H9 (cell line): ENCODE measurements at regions not wholly inside any gene's neighbourhood (a gene's known extent, or its start where the extent isn't known, plus 50 kb on each side); places are given as distances from the start of the nearest gene placed in this dataset.
"Not testable (repeated sequence)": the region's sequence is repeated elsewhere in the genome, so short reads cannot be mapped to it uniquely, and the experiment has no call there.

Experiments
- DNase-seq: peaks from one replicate; pipeline ENCODE4 v3.0.0-alpha.2; 2017
- H2AFZ ChIP-seq: one replicate; pipeline ENCODE4 v1.6.1; 2013; ENCODE audit warnings: mild to moderate bottlenecking, low read length, control low read depth, moderate library complexity
- H2AK5ac ChIP-seq: 2 replicates; pipeline ENCODE4 v1.6.1; 2013; ENCODE audit warnings: low read length, control low read depth, mixed read lengths; ENCODE audit not compliant: insufficient read length
- H2BK120ac ChIP-seq: one replicate; pipeline ENCODE4 v1.6.1; 2013; ENCODE audit warnings: low read depth, mild to moderate bottlenecking, low read length, control low read depth, inconsistent platforms; ENCODE audit not compliant: poor library complexity, severe bottlenecking
- H2BK12ac ChIP-seq: 2 replicates; pipeline ENCODE4 v1.6.1; 2013; ENCODE audit warnings: low read length, control low read depth, mixed read lengths, low read depth; ENCODE audit not compliant: insufficient read length
- H2BK15ac ChIP-seq: 2 replicates; pipeline ENCODE4 v1.6.1; 2013; ENCODE audit warnings: low read depth, low read length, control low read depth
- H2BK20ac ChIP-seq: one replicate; pipeline ENCODE4 v1.6.1; 2013; ENCODE audit warnings: low read depth, mild to moderate bottlenecking, low read length, control low read depth, inconsistent platforms; ENCODE audit not compliant: poor library complexity, severe bottlenecking
- H2BK5ac ChIP-seq: 2 replicates; pipeline ENCODE4 v1.6.1; 2013; ENCODE audit warnings: low read length, control low read depth, mixed read lengths; ENCODE audit not compliant: insufficient read length
- H3K14ac ChIP-seq: 2 replicates; pipeline ENCODE4 v1.6.1; 2013; ENCODE audit warnings: low read length, control low read depth; ENCODE audit not compliant: insufficient read depth
- H3K18ac ChIP-seq: 2 replicates; pipeline ENCODE4 v1.6.1; 2013; ENCODE audit warnings: low read depth, mild to moderate bottlenecking, mixed read lengths, low read length, control low read depth; ENCODE audit not compliant: insufficient read length
- H3K23ac ChIP-seq: 2 replicates; pipeline ENCODE4 v1.6.1; 2013; ENCODE audit warnings: low read length, control low read depth, mixed read lengths, low read depth; ENCODE audit not compliant: insufficient read length
- H3K23me2 ChIP-seq: 2 replicates; pipeline ENCODE4 v1.6.1; 2013; ENCODE audit warnings: low read depth, mild to moderate bottlenecking, mixed read lengths, low read length, control low read depth; ENCODE audit not compliant: insufficient read length, poor library complexity, severe bottlenecking
- H3K27ac ChIP-seq: 2 replicates; pipeline ENCODE4 v1.5.1; 2013; ENCODE audit warnings: low read length, control low read depth, mixed read lengths, low read depth; ENCODE audit not compliant: insufficient read length
- H3K27me3 ChIP-seq: 2 replicates; pipeline ENCODE4 v1.6.1; 2013; ENCODE audit warnings: low read length, control low read depth, inconsistent platforms; ENCODE audit not compliant: insufficient read depth
- H3K4ac ChIP-seq: 2 replicates; pipeline ENCODE4 v1.6.1; 2013; ENCODE audit warnings: low read depth, mild to moderate bottlenecking, control low read depth, inconsistent platforms, low read length, moderate library complexity
- H3K4me1 ChIP-seq: 2 replicates; pipeline ENCODE4 v1.6.1; 2013; ENCODE audit warnings: low read length, control low read depth, inconsistent platforms; ENCODE audit not compliant: insufficient read depth
- H3K4me2 ChIP-seq: 2 replicates; pipeline ENCODE4 v1.6.1; 2013; ENCODE audit warnings: low read length, control low read depth, mixed read lengths; ENCODE audit not compliant: insufficient read length, insufficient read depth
- H3K56ac ChIP-seq: 2 replicates; pipeline ENCODE4 v1.6.1; 2013; ENCODE audit warnings: low read depth, mild to moderate bottlenecking, mixed read lengths, low read length, control low read depth; ENCODE audit not compliant: insufficient read length
- H3K79me1 ChIP-seq: 2 replicates; pipeline ENCODE4 v1.6.1; 2013; ENCODE audit warnings: low read depth, mild to moderate bottlenecking, moderate library complexity, low read length, control low read depth, inconsistent platforms; ENCODE audit not compliant: insufficient read depth, poor library complexity, severe bottlenecking
- H3K79me2 ChIP-seq: 2 replicates; pipeline ENCODE4 v1.6.1; 2013; ENCODE audit warnings: low read length, control low read depth, inconsistent platforms; ENCODE audit not compliant: insufficient read depth
- H3K9ac ChIP-seq: 2 replicates; pipeline ENCODE4 v1.6.1; 2013; ENCODE audit warnings: low read length, control low read depth, mixed read lengths; ENCODE audit not compliant: insufficient read length; ENCODE audit errors: extremely low read depth
- H3K9me3 ChIP-seq: one replicate; pipeline ENCODE4 v1.6.1; 2013; ENCODE audit warnings: low read depth, low read length, inconsistent platforms; ENCODE audit not compliant: control insufficient read depth
- H3T11ph ChIP-seq: one replicate; pipeline ENCODE4 v1.6.1; 2013; ENCODE audit warnings: mild to moderate bottlenecking, low read length, control low read depth, inconsistent platforms
- H4K20me1 ChIP-seq: one replicate; pipeline ENCODE4 v1.6.1; 2013; ENCODE audit not compliant: control insufficient read depth, insufficient read length, insufficient read depth
- H4K5ac ChIP-seq: 2 replicates; pipeline ENCODE4 v1.6.1; 2013; ENCODE audit warnings: low read depth, mild to moderate bottlenecking, mixed read lengths, low read length, control low read depth; ENCODE audit not compliant: insufficient read length
- H4K8ac ChIP-seq: replicated peaks from 2 replicates; pipeline ENCODE4 v1.6.1; 2013; ENCODE audit warnings: low read length, control low read depth, mixed read lengths, low read depth; ENCODE audit not compliant: insufficient read length
- H4K91ac ChIP-seq: 2 replicates; pipeline ENCODE4 v1.6.1; 2013; ENCODE audit warnings: low read depth, mild to moderate bottlenecking, moderate library complexity, mixed read lengths, low read length, control low read depth; ENCODE audit not compliant: insufficient read length
- H3K27ac Mint-ChIP-seq, 3 experiments: 2 replicates in 2 of 3; 3 replicates in 1 of 3; pipeline ENCODE4 v1.8.0; 2020 to 2021; ENCODE audit warnings: mixed read lengths in 3 of 3, mild to moderate bottlenecking in 1 of 3, moderate library complexity in 1 of 3
- H3K27me3 Mint-ChIP-seq: 2 replicates; pipeline ENCODE4 v1.8.0; 2021; ENCODE audit warnings: low read depth, mild to moderate bottlenecking, moderate library complexity, mixed read lengths
- H3K36me3 Mint-ChIP-seq, 3 experiments: 2 replicates in 2 of 3; 3 replicates in 1 of 3; pipeline ENCODE4 v1.8.0; 2020 to 2021; ENCODE audit warnings: low read depth in 3 of 3, mixed read lengths in 3 of 3; ENCODE audit not compliant: insufficient read depth in 1 of 3
- H3K4me1 Mint-ChIP-seq, 2 experiments: 2 replicates each; pipeline ENCODE4 v1.8.0; 2020; ENCODE audit warnings: mixed read lengths in 2 of 2
- H3K4me3 Mint-ChIP-seq, 2 experiments: 2 replicates in 1 of 2; 3 replicates in 1 of 2; pipeline ENCODE4 v1.8.0; 2020 to 2021; ENCODE audit warnings: mild to moderate bottlenecking in 2 of 2, mixed read lengths in 2 of 2, moderate library complexity in 1 of 2
- H3K9me3 Mint-ChIP-seq, 2 experiments: 2 replicates in 1 of 2; 3 replicates in 1 of 2; pipeline ENCODE4 v1.8.0; 2020; ENCODE audit warnings: mild to moderate bottlenecking in 2 of 2, mixed read lengths in 2 of 2, moderate library complexity in 1 of 2
- WGBS: extraction: QIAGEN DNeasy Blood & Tissue Kit; methylation state at CpG from one replicate; pipeline ENCODE4 v1.1.7; 2013; ENCODE audit warnings: missing lambda C conversion rate, low lambda C conversion rate, mixed read lengths; ENCODE audit not compliant: insufficient read length; ENCODE audit errors: extremely low coverage; 5-methylcytosine and 5-hydroxymethylcytosine counted together
- TF ChIP-seq, protein P1 (sequence below): fragments of 200-600 bp; sonication (generic); conservative IDR thresholded peaks from 3 replicates; pipeline ENCODE4 v1.8.0; 2021; ENCODE audit warnings: antibody characterized with exemption, mild to moderate bottlenecking

DNA sequence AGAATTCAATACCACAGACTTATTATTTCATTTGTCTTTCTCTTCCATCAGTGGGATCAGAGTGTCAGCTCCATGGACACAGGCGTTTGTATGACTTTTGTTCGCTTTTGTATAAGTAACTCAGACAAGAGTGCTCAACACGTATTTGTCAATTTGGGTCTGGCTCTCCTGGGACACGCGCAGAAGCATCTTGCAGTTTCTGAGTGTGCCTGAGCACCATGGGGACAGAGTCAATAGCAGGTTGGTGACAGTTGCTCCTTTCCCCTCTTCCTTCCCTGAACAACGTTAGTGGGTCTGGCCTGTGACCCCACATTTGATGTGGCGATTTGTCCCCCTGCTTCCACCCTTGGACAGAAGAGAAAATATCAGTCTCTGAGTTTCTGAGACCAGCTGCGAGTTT lies 120.4 kb upstream of the SDK1 start:
- no peak overlapping the region for H2BK12ac ChIP-seq
- H2BK120ac ChIP-seq = no peak overlapping the region
- H3K79me2 ChIP-seq = no peaks in the 10 kb centered on the region
- H3K23me2 ChIP-seq = no peaks in the 10 kb centered on the region
- H3K27me3 ChIP-seq = no peaks in the 10 kb centered on the region
- H4K91ac ChIP-seq = no peak overlapping the region
- Mint-ChIP-seq H3K4me1 (peaks cover 13% of the 10 kb centered on the region in 2 experiments), H3K4me3 (no peak overlapping the region), H3K36me3 (no peaks in the 10 kb centered on the region; a peak in 1 of 7 replicates), H3K27ac (no peak overlapping the region), H3K27me3 (no peaks in the 10 kb centered on the region; the same call in 1 of the 2 replicates), H3K9me3 (peaks cover 0 to 3% of the 10 kb centered on the region in 2 experiments; a peak in 1 of 5 replicates)
- H2AK5ac ChIP-seq = no peak overlapping the region
- no peak overlapping the region for H3K56ac ChIP-seq
- H3K23ac ChIP-seq = no peak overlapping the region
- H2BK15ac ChIP-seq = no peak overlapping the region
- no peak overlapping the region for H4K5ac ChIP-seq
- DNase-seq = no peak
- no peak overlapping the region for H4K8ac ChIP-seq
- no peaks in the 10 kb centered on the region for H3K9me3 ChIP-seq
- H3K9ac ChIP-seq = no peak overlapping the region
- no peak overlapping the region for H3K27ac ChIP-seq
- H3K4me1 ChIP-seq = peaks cover 2% of the 10 kb centered on the region; the same call in 1 of the 2 replicates
- no peak overlapping the region for H2BK5ac ChIP-seq
- H4K20me1 ChIP-seq = no peaks in the 10 kb centered on the region
- TF ChIP-seq, protein P1, sequence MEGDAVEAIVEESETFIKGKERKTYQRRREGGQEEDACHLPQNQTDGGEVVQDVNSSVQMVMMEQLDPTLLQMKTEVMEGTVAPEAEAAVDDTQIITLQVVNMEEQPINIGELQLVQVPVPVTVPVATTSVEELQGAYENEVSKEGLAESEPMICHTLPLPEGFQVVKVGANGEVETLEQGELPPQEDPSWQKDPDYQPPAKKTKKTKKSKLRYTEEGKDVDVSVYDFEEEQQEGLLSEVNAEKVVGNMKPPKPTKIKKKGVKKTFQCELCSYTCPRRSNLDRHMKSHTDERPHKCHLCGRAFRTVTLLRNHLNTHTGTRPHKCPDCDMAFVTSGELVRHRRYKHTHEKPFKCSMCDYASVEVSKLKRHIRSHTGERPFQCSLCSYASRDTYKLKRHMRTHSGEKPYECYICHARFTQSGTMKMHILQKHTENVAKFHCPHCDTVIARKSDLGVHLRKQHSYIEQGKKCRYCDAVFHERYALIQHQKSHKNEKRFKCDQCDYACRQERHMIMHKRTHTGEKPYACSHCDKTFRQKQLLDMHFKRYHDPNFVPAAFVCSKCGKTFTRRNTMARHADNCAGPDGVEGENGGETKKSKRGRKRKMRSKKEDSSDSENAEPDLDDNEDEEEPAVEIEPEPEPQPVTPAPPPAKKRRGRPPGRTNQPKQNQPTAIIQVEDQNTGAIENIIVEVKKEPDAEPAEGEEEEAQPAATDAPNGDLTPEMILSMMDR = no peak
- H3T11ph ChIP-seq = no peak overlapping the region
- H2AFZ ChIP-seq = no peak overlapping the region
- WGBS = no CpG with 5 or more reads among the region's 8 CpGs
- no peaks in the 10 kb centered on the region for H3K79me1 ChIP-seq
- no peak overlapping the region for H2BK20ac ChIP-seq
- no peak overlapping the region for H3K18ac ChIP-seq
- H3K4me2 ChIP-seq = no peak overlapping the region
- H3K14ac ChIP-seq = no peak overlapping the region
- H3K4ac ChIP-seq = no peak overlapping the region

DNA sequence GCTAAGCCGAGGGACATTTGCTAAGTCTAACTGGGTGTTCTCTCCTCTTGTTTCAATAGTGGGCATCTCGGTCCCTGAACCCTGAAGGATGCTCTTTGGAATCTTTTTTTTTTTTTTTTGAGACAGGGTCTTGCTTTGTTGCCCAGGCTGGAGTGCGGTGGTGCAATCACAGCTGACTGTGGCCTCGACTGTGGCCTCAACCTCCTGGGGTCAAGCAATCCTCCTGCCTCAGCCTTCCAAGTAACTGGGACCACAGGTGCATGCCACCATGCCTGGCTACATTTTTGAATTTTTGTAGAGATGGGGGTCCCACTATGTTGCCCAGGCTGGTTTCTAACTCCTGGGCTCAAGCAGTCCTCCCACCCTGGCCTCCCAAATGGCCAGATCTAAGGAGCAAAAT lies 119.0 kb upstream of the SDK1 start:
- H2BK5ac ChIP-seq, H3T11ph ChIP-seq, H3K27ac Mint-ChIP-seq, H3K56ac ChIP-seq, H3K9ac ChIP-seq, H3K18ac ChIP-seq, H3K23ac ChIP-seq, H3K79me2 ChIP-seq, H3K4me1 Mint-ChIP-seq, H2AK5ac ChIP-seq, H3K27me3 ChIP-seq, H3K4ac ChIP-seq, H3K27ac ChIP-seq, H3K23me2 ChIP-seq, H4K5ac ChIP-seq, H3K4me2 ChIP-seq, H2AFZ ChIP-seq, H4K8ac ChIP-seq, H3K27me3 Mint-ChIP-seq, H4K91ac ChIP-seq, DNase-seq, H2BK12ac ChIP-seq, H3K9me3 ChIP-seq, H3K14ac ChIP-seq, H3K9me3 Mint-ChIP-seq, H3K4me1 ChIP-seq, H2BK20ac ChIP-seq, H2BK15ac ChIP-seq, H4K20me1 ChIP-seq, H3K36me3 Mint-ChIP-seq, H2BK120ac ChIP-seq, H3K79me1 ChIP-seq, H3K4me3 Mint-ChIP-seq: not testable (repeated sequence)
- WGBS = no CpG with 5 or more reads among the region's 4 CpGs
